NOMO-1 treated with dmso at 0.1 percent for 144 hours (cell line): ENCODE measurements at regions not wholly inside any gene's neighbourhood (a gene's known extent, or its start where the extent isn't known, plus 50 kb on each side); places are given as distances from the start of the nearest gene placed in this dataset.
A peak's percentile ranks its signal among the peaks of the same experiment; 100 is the strongest.
"Not testable (repeated sequence)": the region's sequence is repeated elsewhere in the genome, so short reads cannot be mapped to it uniquely, and the experiment has no call there.

Source experiments
- DNase-seq: peaks from one replicate; lab custom pipeline; 2025; ENCODE audit not compliant: unreplicated experiment; lab: John Stamatoyannopoulos, UW

- DNase-seq, result no peak
These were observed 774.7 kb upstream of the NECTIN3 start for GRCh38 chr3:110296885-110297284.

GRCh38 chr3:110301781-110302180 lies 769.8 kb upstream of the NECTIN3 start:
- no peak for DNase-seq

- DNase-seq, result no peak
These were observed 764.4 kb upstream of the NECTIN3 start for GRCh38 chr3:110307065-110307809.

- DNase-seq, result peak; percentile 30
These were observed 760.1 kb upstream of the NECTIN3 start for GRCh38 chr3:110311541-110311940.

GRCh38 chr3:110314512-110315114 lies 757.0 kb upstream of the NECTIN3 start:
- peak; percentile 24 for DNase-seq

- DNase-seq, result no peak
These were observed 753.5 kb upstream of the NECTIN3 start for GRCh38 chr3:110318108-110318507.

GRCh38 chr3:110323349-110323748 lies 748.3 kb upstream of the NECTIN3 start:
- no peak for DNase-seq

GRCh38 chr3:110324171-110324705 lies 747.4 kb upstream of the NECTIN3 start:
- DNase-seq, result no peak

GRCh38 chr3:110327870-110328269 lies 743.7 kb upstream of the NECTIN3 start:
- DNase-seq, result no peak

GRCh38 chr3:110331562-110331961 lies 740.1 kb upstream of the NECTIN3 start:
- not testable (repeated sequence) for DNase-seq

GRCh38 chr3:110332629-110333028 lies 739.0 kb upstream of the NECTIN3 start:
- DNase-seq, result no peak

GRCh38 chr3:110341047-110341446 lies 730.6 kb upstream of the NECTIN3 start:
- DNase-seq, result no peak

GRCh38 chr3:110343376-110343775 lies 728.2 kb upstream of the NECTIN3 start:
- DNase-seq, result no peak

- no peak for DNase-seq
These were observed 727.7 kb upstream of the NECTIN3 start for GRCh38 chr3:110343945-110344344.

- no peak for DNase-seq
These were observed 727.1 kb upstream of the NECTIN3 start for GRCh38 chr3:110344487-110344886.

GRCh38 chr3:110344897-110345767 lies 726.5 kb upstream of the NECTIN3 start:
- DNase-seq, result no peak

GRCh38 chr3:110349295-110349694 lies 722.3 kb upstream of the NECTIN3 start:
- no peak for DNase-seq

- DNase-seq, result no peak
These were observed 718.6 kb upstream of the NECTIN3 start for GRCh38 chr3:110352841-110353604.

GRCh38 chr3:110362751-110363150 lies 708.9 kb upstream of the NECTIN3 start:
- no peak for DNase-seq

GRCh38 chr3:110367289-110367688 lies 704.3 kb upstream of the NECTIN3 start:
- peak; percentile 6 for DNase-seq
